Chondrocyte (in vitro differentiated cells): ENCODE measurements at regions not wholly inside any gene's neighbourhood (a gene's known extent, or its start where the extent isn't known, plus 50 kb on each side); places are given as distances from the start of the nearest gene placed in this dataset.
"Not testable (repeated sequence)": the region's sequence is repeated elsewhere in the genome, so short reads cannot be mapped to it uniquely, and the experiment has no call there.

ENCODE experiments used
- DNase-seq: peaks from one replicate; pipeline ENCODE4 v3.0.0; 2021; ENCODE audit warnings: mixed read lengths, low spot score
- H3K27ac Mint-ChIP-seq: one replicate; pipeline ENCODE4 v1.8.0; 2021; ENCODE audit warnings: mild to moderate bottlenecking, moderate library complexity, mixed read lengths; ENCODE audit not compliant: unreplicated experiment
- H3K27me3 Mint-ChIP-seq: 2 replicates; pipeline ENCODE4 v1.8.0; 2021; ENCODE audit warnings: low read depth, mixed read lengths
- H3K36me3 Mint-ChIP-seq: 2 replicates; pipeline ENCODE4 v1.8.0; 2021; ENCODE audit warnings: low read depth, mixed read lengths
- H3K4me1 Mint-ChIP-seq: 2 replicates; pipeline ENCODE4 v1.8.0; 2021; ENCODE audit warnings: low read depth, mild to moderate bottlenecking, mixed read lengths
- H3K4me3 Mint-ChIP-seq: one replicate; pipeline ENCODE4 v1.8.0; 2021; ENCODE audit warnings: mild to moderate bottlenecking, moderate library complexity, mixed read lengths; ENCODE audit not compliant: unreplicated experiment
- H3K9me3 Mint-ChIP-seq: 2 replicates; pipeline ENCODE4 v1.8.0; 2021; ENCODE audit warnings: low read depth, mixed read lengths

DNA sequence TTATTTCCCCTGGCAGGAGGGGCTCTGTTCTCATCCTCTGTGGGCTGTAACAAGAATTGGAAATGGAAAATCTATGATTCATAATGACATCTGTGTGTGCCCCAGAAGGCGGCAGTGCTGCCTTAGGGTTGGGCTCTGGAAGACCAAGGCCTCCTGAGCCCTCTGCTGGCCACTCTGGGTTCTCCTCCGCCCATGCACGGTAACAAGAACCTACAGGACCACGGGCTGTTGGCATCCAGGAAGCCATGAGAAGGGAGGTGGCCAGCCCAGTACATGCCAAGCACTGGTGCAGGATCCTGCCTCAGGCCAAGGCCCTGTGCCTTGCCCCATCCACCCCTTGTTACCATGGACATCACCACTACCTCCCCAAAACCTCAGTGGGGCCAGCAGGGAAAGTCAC, 454.2 kb downstream of the TP53TG3F start:
- H3K4me1 Mint-ChIP-seq, H3K27ac Mint-ChIP-seq, H3K27me3 Mint-ChIP-seq, H3K9me3 Mint-ChIP-seq, DNase-seq, H3K4me3 Mint-ChIP-seq, H3K36me3 Mint-ChIP-seq: not testable (repeated sequence)

DNA sequence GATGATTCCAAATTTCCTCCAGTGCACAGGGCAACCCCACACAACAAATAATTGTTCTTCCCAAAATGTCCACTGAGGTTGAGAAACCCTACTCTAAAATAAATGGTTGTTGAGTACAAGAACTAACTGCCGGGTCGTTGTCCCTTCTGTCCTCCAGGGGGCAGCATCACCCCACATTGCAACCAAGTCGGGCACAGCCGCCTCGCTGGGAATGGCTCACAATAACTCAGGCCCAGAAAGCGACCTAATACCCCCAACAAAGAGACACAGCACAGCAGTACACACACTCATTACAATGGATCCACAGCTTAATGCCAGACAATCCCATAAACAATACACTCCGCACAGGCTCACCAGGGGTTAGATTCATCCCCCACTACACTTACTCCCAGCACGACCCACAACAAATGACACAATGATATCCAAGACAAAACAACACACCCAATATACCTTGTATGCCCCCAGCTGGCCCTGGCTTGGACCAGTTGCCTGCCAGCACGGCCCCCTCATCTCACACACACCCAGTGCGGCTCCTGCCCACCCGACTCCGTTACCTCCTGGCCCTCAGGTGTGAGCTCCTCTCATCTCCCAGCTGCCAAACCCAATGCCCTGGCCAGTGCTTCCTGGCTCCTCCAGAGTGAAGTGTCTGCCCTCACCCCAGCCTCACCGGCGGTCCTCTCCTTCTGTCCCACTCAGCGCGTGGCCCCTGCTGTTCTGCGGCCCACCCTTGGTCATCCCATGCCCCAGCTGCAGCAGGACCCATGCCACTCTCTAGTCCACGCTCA, 461.5 kb downstream of the TP53TG3F start:
- not testable (repeated sequence) for H3K9me3 Mint-ChIP-seq, DNase-seq, H3K36me3 Mint-ChIP-seq, H3K4me3 Mint-ChIP-seq, H3K27ac Mint-ChIP-seq, H3K4me1 Mint-ChIP-seq, H3K27me3 Mint-ChIP-seq

DNA sequence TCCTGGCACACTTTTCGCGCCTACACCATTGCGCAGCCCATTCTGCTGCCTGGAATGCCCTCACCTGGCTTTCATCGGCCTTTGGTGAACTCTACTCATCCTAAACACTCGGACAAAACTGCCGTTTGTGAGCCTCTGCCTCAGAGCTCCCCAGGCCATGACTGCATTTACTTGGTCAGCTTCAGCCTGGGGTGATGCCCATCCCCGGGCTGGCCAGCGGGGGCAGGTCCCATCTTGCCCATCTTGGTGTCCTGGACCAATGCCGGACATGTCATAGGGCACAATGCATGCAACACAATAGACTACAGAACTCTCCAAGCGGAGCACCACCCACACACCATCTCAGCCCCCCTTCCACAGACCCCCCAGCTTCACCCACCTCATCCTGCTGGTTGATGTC, 463.5 kb downstream of the TP53TG3F start:
- DNase-seq, H3K9me3 Mint-ChIP-seq, H3K4me1 Mint-ChIP-seq, H3K4me3 Mint-ChIP-seq, H3K27ac Mint-ChIP-seq, H3K36me3 Mint-ChIP-seq, H3K27me3 Mint-ChIP-seq: not testable (repeated sequence)

DNA sequence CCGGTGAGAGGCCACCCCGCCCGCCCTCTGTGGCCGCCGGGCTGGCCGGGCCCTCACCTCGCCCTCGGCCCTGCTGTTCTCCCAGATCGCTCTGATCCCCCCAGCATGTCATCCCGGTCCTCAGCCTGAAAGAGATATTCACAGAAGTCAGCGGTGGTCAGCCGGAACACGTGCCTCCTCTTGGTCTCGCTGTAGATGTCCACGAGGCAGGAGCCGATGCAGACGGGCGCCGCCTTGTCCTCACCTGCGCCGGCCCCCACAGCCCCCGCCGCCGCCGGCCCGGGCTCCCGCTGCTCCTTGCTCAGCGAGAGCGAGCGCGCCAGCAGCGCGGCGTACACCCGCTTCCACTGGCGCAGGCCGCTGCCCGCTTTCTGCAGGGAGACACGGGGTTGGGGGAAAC, 468.6 kb downstream of the TP53TG3F start:
- not testable (repeated sequence) for H3K36me3 Mint-ChIP-seq, H3K9me3 Mint-ChIP-seq, H3K4me3 Mint-ChIP-seq, H3K27me3 Mint-ChIP-seq, H3K27ac Mint-ChIP-seq, H3K4me1 Mint-ChIP-seq, DNase-seq

DNA sequence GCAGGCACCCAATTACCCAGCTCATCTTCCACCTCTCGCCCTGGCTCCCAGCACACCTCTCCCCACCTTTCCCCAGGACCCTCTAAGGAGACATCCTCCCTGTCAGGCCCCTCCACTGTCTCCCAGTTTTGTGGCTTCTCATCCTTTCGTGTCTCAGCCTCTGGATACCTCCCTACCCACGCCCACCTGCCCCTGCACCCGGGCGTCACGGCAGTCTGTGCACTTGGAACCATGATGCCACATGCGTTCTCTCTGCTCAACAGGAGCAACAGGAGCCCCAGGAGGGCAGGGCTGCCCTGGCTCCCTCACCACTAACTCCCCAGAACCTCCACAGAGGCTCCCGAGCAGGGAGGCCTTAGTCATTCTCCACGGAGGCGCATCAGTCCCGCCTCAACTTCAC, 472.8 kb downstream of the TP53TG3F start:
- H3K9me3 Mint-ChIP-seq, H3K27me3 Mint-ChIP-seq, H3K27ac Mint-ChIP-seq, H3K4me3 Mint-ChIP-seq, DNase-seq, H3K4me1 Mint-ChIP-seq, H3K36me3 Mint-ChIP-seq: not testable (repeated sequence)

DNA sequence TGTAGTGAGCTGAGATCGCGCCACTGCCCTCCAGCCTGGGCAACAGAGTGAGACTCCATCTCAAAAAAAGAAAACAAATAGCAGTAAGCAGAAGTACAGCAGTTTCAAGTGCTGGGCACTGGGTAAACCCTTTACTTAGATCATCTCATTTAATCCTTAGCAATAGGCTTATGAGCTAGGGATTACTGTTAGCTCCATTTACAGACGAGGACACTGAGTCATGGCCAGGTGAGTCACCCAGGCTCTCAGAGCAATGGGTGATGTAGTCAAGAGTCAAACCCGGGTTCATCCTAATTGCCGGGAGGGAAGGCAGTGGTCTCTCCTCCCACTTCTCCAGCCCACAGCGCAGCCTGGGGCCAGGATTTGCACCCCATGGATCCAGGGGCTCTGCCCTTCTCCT, 473.6 kb downstream of the TP53TG3F start:
- DNase-seq, H3K4me3 Mint-ChIP-seq, H3K4me1 Mint-ChIP-seq, H3K9me3 Mint-ChIP-seq, H3K27me3 Mint-ChIP-seq, H3K27ac Mint-ChIP-seq, H3K36me3 Mint-ChIP-seq: not testable (repeated sequence)

DNA sequence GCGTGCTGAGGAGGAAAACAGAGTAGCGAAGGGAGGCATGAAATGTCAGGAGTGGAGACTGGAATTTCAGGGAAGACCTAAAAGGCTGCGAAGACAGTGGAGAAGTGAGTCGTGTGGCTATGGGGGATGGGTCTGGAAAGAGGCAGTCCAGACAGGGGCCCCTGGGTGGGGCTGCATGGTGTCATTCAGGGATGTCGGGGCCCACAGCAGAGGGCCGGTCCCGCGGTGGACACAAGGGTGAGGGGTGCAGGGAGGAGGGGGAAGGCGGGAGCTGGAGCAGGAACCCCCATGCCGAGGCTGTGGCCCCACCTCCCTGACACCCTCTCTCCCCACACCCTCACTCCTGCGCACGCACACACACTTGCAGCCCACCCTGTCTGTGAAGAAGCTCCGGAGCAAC, 476.4 kb downstream of the TP53TG3F start:
- not testable (repeated sequence) for H3K36me3 Mint-ChIP-seq, H3K27ac Mint-ChIP-seq, DNase-seq, H3K9me3 Mint-ChIP-seq, H3K27me3 Mint-ChIP-seq, H3K4me3 Mint-ChIP-seq, H3K4me1 Mint-ChIP-seq

DNA sequence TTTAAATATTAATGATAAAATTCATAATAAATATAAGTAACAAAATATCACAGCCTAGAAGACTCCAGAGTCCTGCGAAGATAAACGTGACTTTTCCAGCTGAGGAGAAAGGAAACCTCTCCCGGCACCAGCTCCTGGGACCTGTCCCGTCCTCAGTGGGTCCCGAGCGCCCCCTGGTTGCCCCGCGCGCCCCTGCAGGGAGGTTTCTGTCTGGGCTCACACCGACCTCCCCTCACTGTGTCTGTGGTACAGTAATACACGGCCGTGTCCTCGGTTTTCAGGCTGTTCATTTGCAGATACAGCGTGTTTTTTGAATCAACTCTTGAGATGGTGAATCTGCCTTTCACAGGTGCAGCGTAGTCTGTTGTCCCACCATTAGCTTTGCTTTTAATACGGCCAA, 478.7 kb downstream of the TP53TG3F start:
- H3K4me3 Mint-ChIP-seq, H3K36me3 Mint-ChIP-seq, DNase-seq, H3K4me1 Mint-ChIP-seq, H3K27me3 Mint-ChIP-seq, H3K27ac Mint-ChIP-seq, H3K9me3 Mint-ChIP-seq: not testable (repeated sequence)

DNA sequence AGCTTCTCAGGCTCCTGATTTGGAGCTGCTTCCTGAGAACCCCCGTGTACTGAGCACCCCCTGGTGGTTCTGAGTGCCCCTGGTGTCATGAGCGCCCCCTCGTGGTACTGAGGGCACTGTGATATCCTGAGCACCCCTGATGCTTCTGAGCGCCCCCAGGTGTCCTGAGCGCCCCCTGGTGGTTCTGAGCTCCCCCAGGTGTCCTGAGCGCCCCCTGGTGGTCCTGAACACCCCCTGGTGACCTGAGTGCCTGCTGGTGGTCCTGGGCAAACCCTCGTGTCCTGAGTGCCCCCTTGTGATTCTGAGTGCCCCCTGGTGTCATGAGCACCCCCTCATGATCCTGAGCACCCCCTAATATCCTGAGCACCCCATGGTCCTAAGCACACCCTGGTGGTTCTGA, 502.1 kb downstream of the TP53TG3F start:
- not testable (repeated sequence) for H3K27me3 Mint-ChIP-seq, H3K4me3 Mint-ChIP-seq, H3K9me3 Mint-ChIP-seq, H3K4me1 Mint-ChIP-seq, DNase-seq, H3K36me3 Mint-ChIP-seq, H3K27ac Mint-ChIP-seq

DNA sequence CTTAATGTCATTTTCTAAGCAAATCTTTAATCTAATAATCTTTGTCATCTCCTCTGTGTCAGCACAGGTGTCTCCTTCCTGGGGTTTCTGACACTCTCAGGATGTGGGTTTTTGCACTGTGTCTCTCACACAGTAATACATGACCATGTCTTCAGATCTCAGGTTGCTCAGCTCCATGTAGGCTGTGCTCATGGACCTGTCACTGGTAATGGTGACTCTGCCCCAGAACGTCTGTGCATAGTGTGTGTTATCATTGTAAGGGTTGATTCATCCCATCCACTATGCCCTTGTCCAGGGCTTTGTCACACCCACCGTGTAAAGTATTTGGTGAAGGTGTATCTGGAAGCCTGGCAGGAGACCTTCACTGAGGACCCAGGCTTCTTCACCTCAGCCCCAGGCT, 506.1 kb downstream of the TP53TG3F start:
- DNase-seq, H3K4me3 Mint-ChIP-seq, H3K27me3 Mint-ChIP-seq, H3K27ac Mint-ChIP-seq, H3K4me1 Mint-ChIP-seq, H3K9me3 Mint-ChIP-seq, H3K36me3 Mint-ChIP-seq: not testable (repeated sequence)

DNA sequence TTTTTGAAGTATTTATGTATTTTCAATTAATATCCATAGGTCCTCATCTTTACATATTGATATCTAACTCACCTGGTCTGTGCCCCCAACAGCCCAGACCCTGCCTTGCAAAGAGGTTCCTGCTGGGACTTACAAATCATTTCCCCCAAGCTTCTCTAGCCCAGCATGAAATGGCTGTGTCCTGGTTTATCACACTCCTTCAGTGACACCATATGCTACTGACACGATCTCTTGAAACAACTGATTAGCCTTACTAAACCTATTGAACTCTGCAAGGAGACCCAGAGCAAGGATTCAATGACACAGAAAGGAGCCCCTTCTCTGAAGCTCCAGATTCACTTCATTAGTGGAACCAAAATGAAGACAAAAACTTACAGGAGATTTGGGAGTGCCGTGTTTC, 507.4 kb downstream of the TP53TG3F start:
- not testable (repeated sequence) for DNase-seq, H3K27me3 Mint-ChIP-seq, H3K36me3 Mint-ChIP-seq, H3K4me1 Mint-ChIP-seq, H3K27ac Mint-ChIP-seq, H3K9me3 Mint-ChIP-seq, H3K4me3 Mint-ChIP-seq

DNA sequence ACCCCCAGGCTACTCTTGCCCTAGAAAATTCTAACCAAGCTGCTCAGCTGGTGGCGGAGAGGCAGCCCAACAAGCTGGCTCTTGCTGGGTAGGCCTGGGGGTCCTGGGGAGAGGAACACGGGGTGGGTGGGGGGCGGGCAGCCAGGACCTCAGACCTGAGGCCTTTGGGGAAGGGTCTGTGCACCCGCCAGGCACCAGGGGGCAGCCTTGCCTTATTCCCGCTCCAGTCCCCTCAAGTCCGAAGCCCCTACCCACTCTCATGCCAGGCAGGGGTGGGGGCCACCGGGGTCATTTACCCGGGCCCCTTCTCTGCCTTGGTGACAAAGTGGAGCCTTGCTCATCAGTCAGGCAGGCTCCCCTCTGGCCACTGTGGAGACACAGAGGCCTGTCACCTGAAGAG, 515.1 kb downstream of the TP53TG3F start:
- H3K36me3 Mint-ChIP-seq, H3K27me3 Mint-ChIP-seq, DNase-seq, H3K27ac Mint-ChIP-seq, H3K4me3 Mint-ChIP-seq, H3K4me1 Mint-ChIP-seq, H3K9me3 Mint-ChIP-seq: not testable (repeated sequence)

DNA sequence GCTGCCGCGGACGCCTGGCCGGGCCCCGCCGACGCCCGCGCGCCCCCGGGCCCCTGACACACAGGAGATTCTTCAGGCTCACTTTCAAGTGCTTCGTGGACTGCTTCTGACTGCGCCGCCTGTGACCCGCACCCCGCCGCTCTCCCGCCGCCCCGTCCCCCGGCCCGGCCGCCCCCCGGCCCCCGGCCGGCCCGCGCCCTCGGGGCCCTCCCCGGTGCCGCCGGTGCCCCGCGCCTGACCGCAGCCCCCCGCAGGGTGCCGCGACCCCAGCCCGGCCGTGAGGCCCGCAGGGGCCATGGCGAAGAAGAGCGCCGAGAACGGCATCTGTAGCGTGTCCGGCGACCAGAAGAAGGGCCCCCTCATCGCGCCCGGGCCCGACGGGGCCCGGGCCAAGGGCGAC, 516.3 kb downstream of the TP53TG3F start:
- not testable (repeated sequence) for H3K4me3 Mint-ChIP-seq, H3K4me1 Mint-ChIP-seq, H3K36me3 Mint-ChIP-seq, H3K9me3 Mint-ChIP-seq, DNase-seq, H3K27me3 Mint-ChIP-seq, H3K27ac Mint-ChIP-seq
